HFFc6 (cell line): ENCODE measurements at regions not wholly inside any gene's neighbourhood (a gene's known extent, or its start where the extent isn't known, plus 50 kb on each side); places are given as distances from the start of the nearest gene placed in this dataset.

ENCODE experiments used
- DNase-seq: peaks from one replicate; pipeline ENCODE4 v3.0.0-alpha.2; 2018
- H3K27ac Mint-ChIP-seq: 2 replicates; pipeline ENCODE4 v1.8.0; 2020; ENCODE audit warnings: mild to moderate bottlenecking, mixed read lengths
- H3K27me3 Mint-ChIP-seq: 2 replicates; pipeline ENCODE4 v1.8.0; 2021; ENCODE audit warnings: mild to moderate bottlenecking, moderate library complexity, mixed read lengths; ENCODE audit not compliant: insufficient read depth
- H3K36me3 Mint-ChIP-seq: 2 replicates; pipeline ENCODE4 v1.8.0; 2021; ENCODE audit warnings: low read depth, mixed read lengths
- H3K4me1 Mint-ChIP-seq: 2 replicates; pipeline ENCODE4 v1.8.0; 2020; ENCODE audit warnings: low read depth, mixed read lengths
- H3K4me3 Mint-ChIP-seq: 2 replicates; pipeline ENCODE4 v1.8.0; 2020; ENCODE audit warnings: mild to moderate bottlenecking, moderate library complexity, mixed read lengths
- H3K9me3 Mint-ChIP-seq: 2 replicates; pipeline ENCODE4 v1.8.0; 2020; ENCODE audit warnings: mild to moderate bottlenecking, mixed read lengths
- TF ChIP-seq, protein P1 (sequence below): fragments of 200-600 bp; sonication (generic); IDR thresholded peaks from 2 replicates; pipeline ENCODE4 v1.5.0; 2021; ENCODE audit warnings: antibody characterized with exemption, mild to moderate bottlenecking

DNA sequence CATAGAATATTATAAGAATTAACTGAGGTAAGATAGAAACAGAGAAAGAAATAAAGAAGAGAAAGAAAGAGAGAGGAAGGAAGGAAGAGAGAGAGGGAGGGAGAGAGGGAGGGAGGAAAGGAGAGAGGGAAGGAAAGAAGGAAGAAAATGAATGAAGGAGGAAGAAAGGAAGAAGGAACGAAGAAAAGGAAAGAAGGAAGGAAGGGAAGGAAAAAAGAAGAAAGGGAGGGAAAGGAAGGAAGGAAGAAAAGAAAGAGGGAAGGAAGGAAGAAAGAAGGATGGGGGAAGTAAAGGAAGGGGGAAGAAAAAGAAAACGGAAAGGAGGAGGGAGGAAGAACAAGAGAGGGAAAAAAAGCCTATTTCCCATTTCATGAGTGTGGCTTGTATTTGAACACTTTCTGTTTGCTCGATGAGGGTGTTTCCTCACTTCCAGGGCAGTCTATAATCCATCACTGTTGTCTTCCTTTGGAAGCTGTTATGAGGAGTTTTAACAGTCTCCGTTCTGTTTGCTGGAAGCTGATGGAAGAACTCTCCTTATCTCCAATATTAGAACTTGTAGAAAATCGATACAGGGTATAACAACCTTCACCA, 402.4 kb downstream of the TMEM114 start:
- no peak overlapping the region for H3K4me3 Mint-ChIP-seq

GRCh38 chr16:8184854-8185253, 405.5 kb downstream of the TMEM114 start:
- DNase-seq = no peak
- TF ChIP-seq, protein P1, sequence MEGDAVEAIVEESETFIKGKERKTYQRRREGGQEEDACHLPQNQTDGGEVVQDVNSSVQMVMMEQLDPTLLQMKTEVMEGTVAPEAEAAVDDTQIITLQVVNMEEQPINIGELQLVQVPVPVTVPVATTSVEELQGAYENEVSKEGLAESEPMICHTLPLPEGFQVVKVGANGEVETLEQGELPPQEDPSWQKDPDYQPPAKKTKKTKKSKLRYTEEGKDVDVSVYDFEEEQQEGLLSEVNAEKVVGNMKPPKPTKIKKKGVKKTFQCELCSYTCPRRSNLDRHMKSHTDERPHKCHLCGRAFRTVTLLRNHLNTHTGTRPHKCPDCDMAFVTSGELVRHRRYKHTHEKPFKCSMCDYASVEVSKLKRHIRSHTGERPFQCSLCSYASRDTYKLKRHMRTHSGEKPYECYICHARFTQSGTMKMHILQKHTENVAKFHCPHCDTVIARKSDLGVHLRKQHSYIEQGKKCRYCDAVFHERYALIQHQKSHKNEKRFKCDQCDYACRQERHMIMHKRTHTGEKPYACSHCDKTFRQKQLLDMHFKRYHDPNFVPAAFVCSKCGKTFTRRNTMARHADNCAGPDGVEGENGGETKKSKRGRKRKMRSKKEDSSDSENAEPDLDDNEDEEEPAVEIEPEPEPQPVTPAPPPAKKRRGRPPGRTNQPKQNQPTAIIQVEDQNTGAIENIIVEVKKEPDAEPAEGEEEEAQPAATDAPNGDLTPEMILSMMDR = no peak
- peaks cover 41% of the 10 kb centered on the region for H3K9me3 Mint-ChIP-seq
- no peaks in the 10 kb centered on the region for H3K4me1 Mint-ChIP-seq
- no peaks in the 10 kb centered on the region; the same call in 1 of the 2 replicates for H3K36me3 Mint-ChIP-seq
- H3K27me3 Mint-ChIP-seq = no peaks in the 10 kb centered on the region
- H3K4me3 Mint-ChIP-seq = no peak overlapping the region
- no peak overlapping the region for H3K27ac Mint-ChIP-seq

More for the DNA sequence above, 402.4 kb downstream of the TMEM114 start:
- Mint-ChIP-seq H3K36me3 (no peaks in the 10 kb centered on the region; the same call in 1 of the 2 replicates), H3K4me1 (no peaks in the 10 kb centered on the region), H3K9me3 (peaks cover 55% of the 10 kb centered on the region), H3K27ac (no peak overlapping the region), H3K27me3 (no peaks in the 10 kb centered on the region)
- TF ChIP-seq, protein P1 = no peak
- no peak for DNase-seq

GRCh38 chr16:8183176-8184099, 406.9 kb downstream of the TMEM114 start:
- H3K4me1 Mint-ChIP-seq = no peaks in the 10 kb centered on the region
- peaks cover 35% of the 10 kb centered on the region for H3K9me3 Mint-ChIP-seq
- no peaks in the 10 kb centered on the region; the same call in 1 of the 2 replicates for H3K36me3 Mint-ChIP-seq
- H3K27me3 Mint-ChIP-seq = no peaks in the 10 kb centered on the region
- no peak overlapping the region for H3K27ac Mint-ChIP-seq
- no peak overlapping the region for H3K4me3 Mint-ChIP-seq
- no peak for DNase-seq
- TF ChIP-seq, protein P1 = no peak

DNA sequence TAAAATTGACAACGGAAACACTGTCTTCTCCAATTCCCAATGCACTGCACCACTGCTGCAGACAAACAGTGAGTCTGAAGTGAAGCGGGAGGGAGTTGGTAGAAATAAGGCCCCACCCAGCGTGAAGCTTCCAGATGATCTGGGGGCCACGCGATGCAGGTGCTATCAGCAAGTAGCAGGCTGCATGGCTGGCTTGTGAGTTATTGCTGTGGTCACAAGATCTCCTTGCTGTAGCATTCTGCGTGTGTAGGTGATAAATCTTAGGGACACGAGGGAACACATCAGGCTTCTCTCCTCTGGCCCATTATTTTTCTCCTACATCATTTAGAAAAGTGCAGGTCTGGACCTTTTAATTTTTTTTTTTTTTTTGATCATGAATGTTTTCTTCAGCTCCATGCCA, 407.6 kb downstream of the TMEM114 start:
- Mint-ChIP-seq H3K9me3 (peaks cover 34% of the 10 kb centered on the region), H3K27me3 (no peaks in the 10 kb centered on the region)
- TF ChIP-seq, protein P1 = no peak

GRCh38 chr16:8179615-8180014, 410.7 kb downstream of the TMEM114 start:
- Mint-ChIP-seq H3K27ac (no peak overlapping the region), H3K4me3 (no peak overlapping the region), H3K9me3 (peaks cover 15% of the 10 kb centered on the region), H3K4me1 (no peaks in the 10 kb centered on the region), H3K36me3 (no peaks in the 10 kb centered on the region), H3K27me3 (no peaks in the 10 kb centered on the region)
- no peak for DNase-seq
- TF ChIP-seq, protein P1 = no peak

More for the DNA sequence above, 407.6 kb downstream of the TMEM114 start:
- no peaks in the 10 kb centered on the region; the same call in 1 of the 2 replicates for H3K36me3 Mint-ChIP-seq
- no peaks in the 10 kb centered on the region for H3K4me1 Mint-ChIP-seq
- DNase-seq = no peak
- H3K27ac Mint-ChIP-seq = no peak overlapping the region
- H3K4me3 Mint-ChIP-seq = no peak overlapping the region
